MCF 10A (cell line): ENCODE measurements at regions not wholly inside any gene's neighbourhood (a gene's known extent, or its start where the extent isn't known, plus 50 kb on each side); places are given as distances from the start of the nearest gene placed in this dataset.

ENCODE experiments used
- BruUV-seq: library from RNA; stranded (reverse); fragments of 400-500 nt; replicated peaks from 2 replicates; lab custom pipeline; 2021; lab: Mats Ljungman, UMichigan
- CTCF ChIA-PET: fragments of 300-600 bp; sonication (Branson Sonifier 250); formaldehyde crosslinking; extraction: SDS; loops from one replicate; lab custom pipeline; 2021; ENCODE audit warnings: antibody characterized with exemption, inconsistent platforms; lab: Yijun Ruan, JAX
- POLR2A ChIA-PET: fragments of 300-600, 350-650 bp; sonication (Branson Sonifier 250); formaldehyde crosslinking; extraction: SDS; loops from one replicate; lab custom pipeline; 2020; ENCODE audit warnings: antibody characterized with exemption, inconsistent platforms; lab: Yijun Ruan, JAX
- DNase-seq: peaks from one replicate; pipeline ENCODE4 v3.0.0-alpha.2; 2018; ENCODE audit not compliant: unreplicated experiment
- H3K27ac Mint-ChIP-seq: one replicate; pipeline ENCODE4 v1.8.0; 2022; ENCODE audit warnings: mild to moderate bottlenecking, low read depth, mixed read lengths; ENCODE audit not compliant: unreplicated experiment
- H3K27me3 Mint-ChIP-seq: one replicate; pipeline ENCODE4 v1.8.0; 2022; ENCODE audit warnings: mixed read lengths; ENCODE audit not compliant: insufficient read depth, unreplicated experiment
- H3K36me3 Mint-ChIP-seq: one replicate; pipeline ENCODE4 v1.8.0; 2022; ENCODE audit warnings: mild to moderate bottlenecking, moderate library complexity, mixed read lengths; ENCODE audit not compliant: insufficient read depth, unreplicated experiment
- H3K4me1 Mint-ChIP-seq: one replicate; pipeline ENCODE4 v1.8.0; 2022; ENCODE audit warnings: mixed read lengths; ENCODE audit not compliant: insufficient read depth, unreplicated experiment
- H3K4me3 Mint-ChIP-seq: one replicate; pipeline ENCODE4 v1.8.0; 2022; ENCODE audit warnings: mild to moderate bottlenecking, moderate library complexity, mixed read lengths; ENCODE audit not compliant: unreplicated experiment
- H3K9me3 Mint-ChIP-seq: one replicate; pipeline ENCODE4 v1.8.0; 2022; ENCODE audit warnings: mixed read lengths; ENCODE audit not compliant: unreplicated experiment
- CTCF ChIP-seq: fragments of 200-600 bp; IDR thresholded peaks from one replicate; pipeline ENCODE4 v1.8.0; 2022; ENCODE audit warnings: antibody characterized with exemption, mild to moderate bottlenecking; ENCODE audit not compliant: unreplicated experiment
- intact Hi-C: fragments of 100-400 bp; cut with micrococcal nuclease; formaldehyde crosslinking; loops from 2 replicates; pipeline ENCODE4 v1.14.1; 2022

DNA sequence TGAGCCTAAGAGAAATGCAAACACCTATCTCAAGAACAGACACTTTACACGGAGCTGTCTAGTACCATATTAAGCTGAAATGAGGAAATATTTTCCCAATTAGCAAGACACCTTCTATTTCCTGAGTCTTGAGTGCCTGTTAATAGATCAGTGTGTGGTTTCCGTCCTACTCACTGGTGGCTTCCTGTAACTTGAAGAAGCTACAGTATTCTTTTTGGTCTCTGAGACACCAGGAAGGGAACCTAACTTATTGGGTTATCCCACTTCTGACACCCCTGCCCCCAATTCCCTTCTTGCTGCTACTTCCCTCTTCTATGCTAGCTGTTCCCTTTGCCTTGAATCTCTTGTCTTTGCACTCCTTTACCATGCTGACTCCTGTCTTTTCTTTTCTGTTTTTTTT lies 92.7 kb downstream of the FDX1 start:
- intact Hi-C loops = no loop called here
- no peaks in the 10 kb centered on the region for H3K27me3 Mint-ChIP-seq
- DNase-seq = no peak
- peaks cover 36% of the 10 kb centered on the region for H3K4me1 Mint-ChIP-seq
- peaks cover 8% of the 10 kb centered on the region for H3K9me3 Mint-ChIP-seq
- no peak for TF ChIP-seq CTCF
- ChIA-PET POLR2A (no interaction called here), CTCF (no interaction called here)
- no peak overlapping the region for H3K27ac Mint-ChIP-seq
- no peak overlapping the region for H3K4me3 Mint-ChIP-seq
- BruUV-seq = no TSS peak
- H3K36me3 Mint-ChIP-seq = no peaks in the 10 kb centered on the region

- no peak for TF ChIP-seq CTCF
- peaks cover 7% of the 10 kb centered on the region for H3K9me3 Mint-ChIP-seq
- no peak overlapping the region for H3K27ac Mint-ChIP-seq
- no TSS peak for BruUV-seq
- ChIA-PET CTCF (interaction anchor here (1.0 kb wide), 1 partner anchor 706 kb away, joined by 3 read pairs; no protein-coding TSS in a partner anchor), POLR2A (interaction anchor here (1.6 kb wide), 1 partner anchor 45 kb away, joined by 6 read pairs; no protein-coding TSS in a partner anchor)
- peak; percentile 84 for DNase-seq
- peaks cover 28% of the 10 kb centered on the region for H3K4me1 Mint-ChIP-seq
- H3K27me3 Mint-ChIP-seq = no peaks in the 10 kb centered on the region
- intact Hi-C loops = no loop called here
- no peaks in the 10 kb centered on the region for H3K36me3 Mint-ChIP-seq
- no peak overlapping the region for H3K4me3 Mint-ChIP-seq
These were observed 94.5 kb downstream of the FDX1 start for GRCh38 chr11:110524238-110524637.

- H3K4me1 Mint-ChIP-seq = peaks cover 28% of the 10 kb centered on the region
- no peak for TF ChIP-seq CTCF
- no peak overlapping the region for H3K4me3 Mint-ChIP-seq
- no peaks in the 10 kb centered on the region for H3K36me3 Mint-ChIP-seq
- peak; percentile 93 for DNase-seq
- POLR2A ChIA-PET = interaction anchor here (0.7 to 1.4 kb wide), 5 partner anchors 14 to 901 kb away, joined by 3 to 6 read pairs (median 3); no protein-coding TSS in a partner anchor
- intact Hi-C loops = no loop called here
- no peaks in the 10 kb centered on the region for H3K27me3 Mint-ChIP-seq
- H3K27ac Mint-ChIP-seq = no peak overlapping the region
- BruUV-seq = no TSS peak
- peaks cover 8% of the 10 kb centered on the region for H3K9me3 Mint-ChIP-seq
- CTCF ChIA-PET = interaction anchor here (0.5 to 0.6 kb wide), 3 partner anchors 80 to 353 kb away, joined by 3 to 4 read pairs (median 4); no protein-coding TSS in a partner anchor
These were observed 96.1 kb downstream of the FDX1 start for GRCh38 chr11:110525883-110526282.

- H3K4me1 Mint-ChIP-seq = peaks cover 28% of the 10 kb centered on the region
- intact Hi-C loops = no loop called here
- H3K36me3 Mint-ChIP-seq = no peaks in the 10 kb centered on the region
- no peak for TF ChIP-seq CTCF
- H3K9me3 Mint-ChIP-seq = peaks cover 8% of the 10 kb centered on the region
- POLR2A ChIA-PET = interaction anchor here (0.5 to 1.4 kb wide), 4 partner anchors 13 to 900 kb away, joined by 3 to 6 read pairs (median 4); no protein-coding TSS in a partner anchor
- H3K27ac Mint-ChIP-seq = no peak overlapping the region
- no TSS peak for BruUV-seq
- no peak overlapping the region for H3K4me3 Mint-ChIP-seq
- CTCF ChIA-PET = interaction anchor here (0.6 kb wide), 3 partner anchors 81 to 352 kb away, joined by 3 to 4 read pairs (median 3); no protein-coding TSS in a partner anchor
- no peak for DNase-seq
- no peaks in the 10 kb centered on the region for H3K27me3 Mint-ChIP-seq
These were observed 96.6 kb downstream of the FDX1 start for GRCh38 chr11:110526323-110526722.
